Tibial nerve (tissue), 3 donors: ENCODE measurements at regions not wholly inside any gene's neighbourhood (a gene's known extent, or its start where the extent isn't known, plus 50 kb on each side); places are given as distances from the start of the nearest gene placed in this dataset.

Experiments
- CTCF ChIP-seq, 5 experiments: fragments of 200-600 bp in 3 of 5; fragments of 450-650 bp in 2 of 5; sonication (generic) in 3 of 5; IDR thresholded peaks; one replicate each; pipeline ENCODE4 v1.5.1; 2016 to 2019; ENCODE audit warnings: antibody characterized with exemption in 5 of 5, mild to moderate bottlenecking in 3 of 5, moderate library complexity in 2 of 5
- POLR2A ChIP-seq, 2 donors: fragments of 450-650 bp; IDR thresholded peaks; one replicate each; pipeline ENCODE4 v1.6.1; 2017; ENCODE audit warnings: antibody characterized with exemption in 2 of 2, mild to moderate bottlenecking in 2 of 2, moderate library complexity in 2 of 2

GRCh38 chr10:9608602-9609001 is 1409.1 kb upstream of the CELF2 start:
- peak in 2 of 5 experiments; percentile 11 to 25 for TF ChIP-seq CTCF (IDR thresholded peaks at IDR 0.05)
- no peak for TF ChIP-seq POLR2A (IDR thresholded peaks at IDR 0.05)
